ENCODE measurements at regions not wholly inside any gene's neighbourhood (a gene's known extent, or its start where the extent isn't known, plus 50 kb on each side); places are given as distances from the start of the nearest gene placed in this dataset.

GRCh38 chr10:78513986-78514385 is 480.3 kb downstream of the RPS24 start:
- H3K4me1 Mint-ChIP-seq, result peaks cover 6% of the 10 kb centered on the region
- no peak overlapping the region for H3K4me3 Mint-ChIP-seq
- H3K36me3 Mint-ChIP-seq (ENCODE audit: low read depth), result no peaks in the 10 kb centered on the region
- no peaks in the 10 kb centered on the region for H3K9me3 Mint-ChIP-seq
- H3K27me3 Mint-ChIP-seq, result peaks cover 13% of the 10 kb centered on the region
- ATAC-seq (replicated peaks), result no peak
- H3K27ac Mint-ChIP-seq, result no peak overlapping the region

- no peaks in the 10 kb centered on the region for H3K9me3 Mint-ChIP-seq
These were observed 480.8 kb downstream of the RPS24 start for GRCh38 chr10:78514459-78514858.

DNA sequence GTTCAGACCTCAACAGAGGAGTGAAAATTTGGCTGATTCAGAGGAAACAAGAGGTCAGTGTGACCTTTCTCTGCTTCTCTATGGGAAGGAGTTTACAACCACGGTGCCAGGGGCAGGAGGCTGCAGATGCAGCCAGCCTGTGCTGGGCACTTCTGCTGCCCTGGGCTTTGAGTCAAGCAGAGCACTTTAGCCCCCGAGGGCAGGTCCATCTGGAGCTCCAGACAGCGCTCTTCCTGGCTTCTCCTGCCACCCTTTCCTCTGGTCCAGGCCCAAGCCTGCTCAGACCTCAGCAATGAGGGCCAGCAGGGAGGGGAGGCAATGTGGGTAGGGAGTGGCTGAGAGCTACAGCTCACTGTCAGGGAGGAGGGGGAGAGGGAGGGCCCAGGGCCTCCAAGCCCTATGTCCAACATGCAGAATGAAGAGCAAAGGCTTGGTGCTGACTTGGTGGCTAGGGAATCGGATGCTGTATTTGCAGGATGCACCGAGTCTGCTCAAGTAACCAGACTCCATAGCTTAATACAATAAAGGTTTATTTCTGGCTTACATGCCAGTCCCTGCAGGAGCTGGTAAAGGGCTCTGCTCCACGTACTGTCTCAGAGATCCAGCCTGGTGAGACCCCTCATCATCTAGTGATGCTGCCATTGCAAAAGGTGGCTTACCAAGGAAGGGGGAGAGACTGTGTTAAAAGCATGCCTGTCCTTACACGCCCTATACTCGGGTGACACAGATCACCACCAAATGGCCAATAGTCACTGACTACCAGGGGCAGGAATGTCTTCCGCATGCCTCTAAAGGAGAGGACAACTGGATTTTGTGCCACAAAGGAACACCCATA is 481.6 kb downstream of the RPS24 start:
- Mint-ChIP-seq H3K9me3 (no peaks in the 10 kb centered on the region), H3K27ac (no peak overlapping the region), H3K27me3 (peaks cover 5% of the 10 kb centered on the region), H3K4me1 (peaks cover 6% of the 10 kb centered on the region), H3K4me3 (no peak overlapping the region), H3K36me3 (ENCODE audit: low read depth) (no peaks in the 10 kb centered on the region)
- no peak for ATAC-seq (replicated peaks)

More at GRCh38 chr10:78514459-78514858, 480.8 kb downstream of the RPS24 start:
- Mint-ChIP-seq H3K4me1 (peaks cover 6% of the 10 kb centered on the region), H3K36me3 (ENCODE audit: low read depth) (no peaks in the 10 kb centered on the region), H3K27ac (no peak overlapping the region), H3K4me3 (no peak overlapping the region), H3K27me3 (peaks cover 9% of the 10 kb centered on the region)
- ATAC-seq (replicated peaks), result no peak

- H3K4me3 Mint-ChIP-seq, result no peak overlapping the region
- peaks cover 6% of the 10 kb centered on the region for H3K4me1 Mint-ChIP-seq
- H3K36me3 Mint-ChIP-seq (ENCODE audit: low read depth), result no peaks in the 10 kb centered on the region
- peaks cover 4% of the 10 kb centered on the region for H3K27me3 Mint-ChIP-seq
- H3K9me3 Mint-ChIP-seq, result no peaks in the 10 kb centered on the region
- ATAC-seq (replicated peaks), result no peak
- no peak overlapping the region for H3K27ac Mint-ChIP-seq
These were observed 482.1 kb downstream of the RPS24 start for GRCh38 chr10:78515873-78516153.

GRCh38 chr10:78516236-78516635 is 482.6 kb downstream of the RPS24 start:
- Mint-ChIP-seq H3K27ac (no peak overlapping the region), H3K9me3 (no peaks in the 10 kb centered on the region), H3K4me3 (no peak overlapping the region), H3K36me3 (ENCODE audit: low read depth) (no peaks in the 10 kb centered on the region), H3K4me1 (peaks cover 6% of the 10 kb centered on the region), H3K27me3 (peaks cover 4% of the 10 kb centered on the region)
- ATAC-seq (replicated peaks), result no peak

DNA sequence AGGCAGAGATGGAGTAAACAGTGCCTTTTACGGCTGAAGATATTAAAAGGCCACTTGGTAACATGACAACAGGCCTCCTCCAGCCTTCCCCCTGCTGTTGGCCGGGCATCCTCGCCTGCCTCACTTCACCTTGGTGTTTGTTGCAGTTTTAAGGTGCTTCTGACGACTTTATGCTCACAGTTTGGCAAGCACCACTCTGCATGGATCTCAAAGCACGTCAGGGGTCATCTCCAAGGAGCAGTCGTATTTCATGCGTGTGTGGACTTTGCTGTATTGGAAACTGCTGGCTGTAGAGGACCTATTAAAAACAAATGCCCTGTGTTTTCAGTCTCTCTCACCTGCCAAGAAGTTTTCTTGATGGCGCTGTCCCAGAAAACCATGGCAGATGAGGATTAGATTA is 483.1 kb downstream of the RPS24 start:
- Mint-ChIP-seq H3K4me3 (no peak overlapping the region), H3K27me3 (peaks cover 4% of the 10 kb centered on the region), H3K9me3 (no peaks in the 10 kb centered on the region), H3K27ac (no peak overlapping the region), H3K4me1 (peaks cover 6% of the 10 kb centered on the region), H3K36me3 (ENCODE audit: low read depth) (no peaks in the 10 kb centered on the region)
- ATAC-seq (replicated peaks), result no peak

DNA sequence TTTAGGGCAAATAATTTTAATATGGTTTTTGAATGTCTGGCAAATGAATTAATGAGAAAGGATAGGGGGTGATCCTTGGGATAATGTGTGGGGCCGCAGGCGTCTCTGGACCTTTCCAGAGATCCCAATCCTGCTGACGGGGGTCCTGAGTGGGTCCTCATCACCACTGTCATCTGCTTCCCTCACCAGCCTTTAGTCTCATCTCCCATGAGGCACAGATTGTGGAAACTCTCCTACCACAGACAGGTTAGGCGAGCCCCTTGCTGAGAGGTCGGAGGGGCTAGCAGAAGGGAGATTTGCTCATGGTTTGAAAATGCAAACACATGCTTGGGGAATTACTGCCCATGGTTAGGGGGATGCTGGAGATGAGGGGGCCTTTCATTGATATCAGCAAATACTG is 484.6 kb downstream of the RPS24 start:
- Mint-ChIP-seq H3K9me3 (no peaks in the 10 kb centered on the region), H3K36me3 (ENCODE audit: low read depth) (no peaks in the 10 kb centered on the region), H3K4me1 (peaks cover 6% of the 10 kb centered on the region), H3K27me3 (peaks cover 4% of the 10 kb centered on the region), H3K27ac (no peak overlapping the region), H3K4me3 (no peak overlapping the region)
- no peak for ATAC-seq (replicated peaks)

DNA sequence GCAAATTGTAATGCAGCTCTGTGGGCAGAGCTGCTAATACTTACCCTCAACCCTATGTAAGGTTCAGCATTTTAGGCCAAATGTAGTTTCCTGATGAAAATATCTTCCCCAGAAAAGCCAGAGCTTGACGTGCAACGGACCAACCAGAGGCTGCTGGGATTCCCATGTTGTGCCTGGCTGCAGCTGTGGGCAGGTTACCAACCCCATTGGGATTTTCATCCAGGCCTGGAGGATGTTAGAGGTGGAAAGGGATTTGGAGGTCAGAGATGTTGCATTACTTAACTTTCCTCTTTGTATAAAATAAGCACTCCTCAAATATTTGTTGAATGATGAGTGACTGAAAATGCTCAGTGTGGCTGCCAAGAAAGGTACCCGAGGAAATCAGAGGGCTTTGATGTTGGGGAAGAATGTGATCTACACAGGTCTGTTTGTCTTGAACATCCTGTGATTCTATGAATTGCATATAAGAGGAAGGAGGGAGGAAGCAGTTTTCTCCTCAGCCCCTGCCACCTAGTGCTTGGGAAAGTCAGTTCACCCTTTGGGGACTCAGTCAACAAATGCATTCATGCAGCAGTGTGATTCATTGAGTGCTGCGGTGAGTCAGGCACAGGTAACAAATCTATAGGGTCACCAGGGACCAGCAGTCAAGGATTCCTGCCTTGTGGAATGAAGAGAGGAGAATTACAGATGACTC is 487.2 kb downstream of the RPS24 start:
- Mint-ChIP-seq H3K36me3 (ENCODE audit: low read depth) (no peaks in the 10 kb centered on the region), H3K9me3 (no peaks in the 10 kb centered on the region), H3K27ac (no peak overlapping the region), H3K27me3 (peaks cover 4% of the 10 kb centered on the region), H3K4me1 (peaks cover 6% of the 10 kb centered on the region), H3K4me3 (no peak overlapping the region)
- ATAC-seq (replicated peaks), result peak; percentile 90

GRCh38 chr10:78523453-78523852 is 489.8 kb downstream of the RPS24 start:
- no peak overlapping the region for H3K27ac Mint-ChIP-seq
- peaks cover 5% of the 10 kb centered on the region for H3K4me1 Mint-ChIP-seq
- no peak for ATAC-seq (replicated peaks)
- peaks cover 4% of the 10 kb centered on the region for H3K27me3 Mint-ChIP-seq
- no peaks in the 10 kb centered on the region for H3K36me3 Mint-ChIP-seq (ENCODE audit: low read depth)
- no peak overlapping the region for H3K4me3 Mint-ChIP-seq
- no peaks in the 10 kb centered on the region for H3K9me3 Mint-ChIP-seq

- no peak for ATAC-seq (replicated peaks)
- no peak overlapping the region for H3K4me3 Mint-ChIP-seq
- H3K27ac Mint-ChIP-seq, result no peak overlapping the region
- no peaks in the 10 kb centered on the region for H3K36me3 Mint-ChIP-seq (ENCODE audit: low read depth)
- no peaks in the 10 kb centered on the region for H3K4me1 Mint-ChIP-seq
- no peaks in the 10 kb centered on the region for H3K27me3 Mint-ChIP-seq
- H3K9me3 Mint-ChIP-seq, result no peaks in the 10 kb centered on the region
These were observed 490.7 kb downstream of the RPS24 start for GRCh38 chr10:78524342-78524741.

DNA sequence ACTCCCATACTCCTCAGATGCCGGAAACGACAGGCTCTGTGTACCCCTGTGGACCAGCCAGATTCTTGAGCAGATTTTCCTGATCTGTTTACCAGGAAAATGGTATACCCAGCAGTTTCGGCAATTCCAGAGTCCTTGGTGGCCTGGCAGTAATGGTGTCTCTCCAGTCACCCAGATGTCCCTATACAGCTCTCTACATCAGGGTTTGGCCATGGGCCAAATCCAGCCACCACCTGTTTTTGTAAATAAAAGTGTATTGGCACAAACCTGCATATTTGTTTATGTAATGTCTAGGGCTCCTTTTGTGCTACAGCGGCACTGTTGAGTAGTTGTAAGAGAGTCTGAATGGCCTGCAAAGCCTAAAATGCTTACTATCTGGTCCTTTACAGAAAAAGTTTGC is 491.3 kb downstream of the RPS24 start:
- H3K4me1 Mint-ChIP-seq, result no peaks in the 10 kb centered on the region
- no peak for ATAC-seq (replicated peaks)
- H3K27ac Mint-ChIP-seq, result no peak overlapping the region
- H3K27me3 Mint-ChIP-seq, result no peaks in the 10 kb centered on the region
- no peaks in the 10 kb centered on the region for H3K36me3 Mint-ChIP-seq (ENCODE audit: low read depth)
- H3K9me3 Mint-ChIP-seq, result peaks cover 1% of the 10 kb centered on the region
- H3K4me3 Mint-ChIP-seq, result no peak overlapping the region

GRCh38 chr10:78526347-78526746 is 492.7 kb downstream of the RPS24 start:
- H3K27me3 Mint-ChIP-seq, result no peaks in the 10 kb centered on the region
- no peaks in the 10 kb centered on the region for H3K36me3 Mint-ChIP-seq (ENCODE audit: low read depth)
- peaks cover 3% of the 10 kb centered on the region for H3K9me3 Mint-ChIP-seq
- H3K4me3 Mint-ChIP-seq, result no peak overlapping the region
- no peak for ATAC-seq (replicated peaks)
- no peak overlapping the region for H3K27ac Mint-ChIP-seq
- H3K4me1 Mint-ChIP-seq, result no peaks in the 10 kb centered on the region

DNA sequence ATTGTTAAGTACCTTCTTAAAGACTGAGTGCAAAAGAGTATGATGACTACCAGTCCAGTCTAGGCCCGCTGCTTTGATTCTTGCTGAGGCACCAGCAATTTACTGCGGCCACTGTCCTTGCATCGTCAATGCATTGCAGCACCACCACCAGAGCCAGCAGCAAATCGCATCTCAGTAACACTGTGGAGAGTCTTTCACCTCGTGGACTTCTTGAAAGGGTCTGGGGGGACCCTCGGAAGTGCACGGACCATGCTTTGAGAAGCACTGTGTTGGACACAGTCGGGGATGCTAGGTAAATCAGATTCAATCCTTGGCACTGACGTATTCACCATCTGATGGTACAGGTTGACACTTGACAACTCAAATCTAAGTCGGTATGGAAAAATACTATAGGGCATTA is 493.6 kb downstream of the RPS24 start:
- Mint-ChIP-seq H3K4me3 (no peak overlapping the region), H3K4me1 (no peaks in the 10 kb centered on the region), H3K9me3 (peaks cover 3% of the 10 kb centered on the region), H3K36me3 (ENCODE audit: low read depth) (no peaks in the 10 kb centered on the region), H3K27me3 (no peaks in the 10 kb centered on the region), H3K27ac (no peak overlapping the region)
- ATAC-seq (replicated peaks), result no peak

DNA sequence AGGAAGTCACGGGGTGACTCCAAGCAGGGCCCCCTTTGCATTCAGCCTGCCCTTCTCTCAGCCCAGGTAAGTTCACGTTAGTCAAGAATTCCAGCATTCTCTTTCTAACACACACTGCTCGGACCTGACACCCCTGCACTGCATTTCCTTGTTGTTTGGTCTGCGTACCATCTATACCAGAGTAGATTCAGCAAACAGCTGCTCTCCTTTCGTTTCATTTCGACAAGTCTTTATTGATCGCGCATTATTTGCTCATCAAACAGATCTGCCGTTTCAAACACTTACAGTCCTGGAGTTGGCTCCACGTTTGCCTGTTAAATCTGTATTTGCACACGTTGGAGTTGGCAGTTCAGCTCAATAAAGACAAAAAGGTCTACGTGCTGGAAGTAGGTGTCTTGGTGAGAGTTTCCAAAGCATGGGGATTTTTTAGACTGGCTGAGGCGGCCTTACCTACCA is 495.1 kb downstream of the RPS24 start:
- no peak overlapping the region for H3K27ac Mint-ChIP-seq
- no peaks in the 10 kb centered on the region for H3K4me1 Mint-ChIP-seq
- H3K9me3 Mint-ChIP-seq, result peaks cover 3% of the 10 kb centered on the region
- H3K36me3 Mint-ChIP-seq (ENCODE audit: low read depth), result no peaks in the 10 kb centered on the region
- no peak overlapping the region for H3K4me3 Mint-ChIP-seq
- H3K27me3 Mint-ChIP-seq, result no peaks in the 10 kb centered on the region
- no peak for ATAC-seq (replicated peaks)

- Mint-ChIP-seq H3K4me1 (no peaks in the 10 kb centered on the region), H3K9me3 (peaks cover 3% of the 10 kb centered on the region), H3K27me3 (no peaks in the 10 kb centered on the region), H3K27ac (no peak overlapping the region), H3K36me3 (ENCODE audit: low read depth) (no peaks in the 10 kb centered on the region), H3K4me3 (no peak overlapping the region)
- ATAC-seq (replicated peaks), result no peak
These were observed 495.6 kb downstream of the RPS24 start for GRCh38 chr10:78529262-78529661.

Data from activated T-helper 17 cell treated with anti-CD3 and anti-CD28 coated beads, Interleukin-2, amount 50 U/mL, for 72 hours (primary cell).